HG03520 (cell line): ENCODE measurements at regions not wholly inside any gene's neighbourhood (a gene's known extent, or its start where the extent isn't known, plus 50 kb on each side); places are given as distances from the start of the nearest gene placed in this dataset.
"Not testable (repeated sequence)": the region's sequence is repeated elsewhere in the genome, so short reads cannot be mapped to it uniquely, and the experiment has no call there.

Source experiments
- ATAC-seq: cut with Tn5 transposase; IDR thresholded peaks from one replicate; pipeline ENCODE4 v1.9.1; 2021; ENCODE audit warnings: mild to moderate bottlenecking, moderate library complexity; ENCODE audit not compliant: unreplicated experiment

GRCh38 chr4:9505341-9505740 lies 61.1 kb downstream of the DEFB131A start:
- ATAC-seq, result not testable (repeated sequence)

DNA sequence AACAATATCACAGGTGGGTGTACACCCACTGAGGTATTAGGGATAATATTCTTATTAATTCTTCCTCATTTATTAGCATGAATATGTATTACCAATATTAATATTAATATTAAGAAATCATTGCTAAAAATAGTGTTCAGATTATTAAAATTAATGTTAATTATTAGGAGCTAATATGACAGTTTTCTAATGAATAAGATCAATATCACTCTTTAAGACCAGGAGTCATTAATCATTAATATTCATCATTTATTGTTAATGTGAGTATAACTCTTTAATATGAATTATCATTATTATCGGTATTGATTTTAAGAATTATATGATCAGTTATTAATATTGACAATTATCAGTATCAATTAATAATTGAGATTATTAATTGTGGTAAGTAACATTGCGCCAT lies 62.5 kb downstream of the DEFB131A start:
- ATAC-seq, result not testable (repeated sequence)

DNA sequence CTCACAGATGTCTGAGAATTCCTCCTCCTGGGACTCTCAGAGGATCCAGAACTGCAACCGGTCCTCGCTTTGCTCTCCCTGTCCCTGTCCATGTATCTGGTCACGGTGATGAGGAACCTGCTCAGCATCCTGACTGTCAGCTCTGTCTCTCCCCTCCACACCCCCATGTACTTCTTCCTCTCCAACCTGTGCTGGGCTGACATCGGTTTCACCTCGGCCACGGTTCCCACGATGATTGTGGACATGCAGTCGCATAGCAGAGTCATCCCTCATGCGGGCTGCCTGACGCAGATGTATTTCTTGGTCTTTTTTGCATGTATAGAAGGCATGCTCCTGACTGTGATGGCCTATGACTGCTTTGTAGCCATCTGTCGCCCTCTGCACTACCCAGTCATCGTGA lies 68.7 kb downstream of the DEFB131A start:
- ATAC-seq, result not testable (repeated sequence)

- not testable (repeated sequence) for ATAC-seq
Measured at GRCh38 chr4:9519631-9520030, 75.4 kb downstream of the DEFB131A start.

DNA sequence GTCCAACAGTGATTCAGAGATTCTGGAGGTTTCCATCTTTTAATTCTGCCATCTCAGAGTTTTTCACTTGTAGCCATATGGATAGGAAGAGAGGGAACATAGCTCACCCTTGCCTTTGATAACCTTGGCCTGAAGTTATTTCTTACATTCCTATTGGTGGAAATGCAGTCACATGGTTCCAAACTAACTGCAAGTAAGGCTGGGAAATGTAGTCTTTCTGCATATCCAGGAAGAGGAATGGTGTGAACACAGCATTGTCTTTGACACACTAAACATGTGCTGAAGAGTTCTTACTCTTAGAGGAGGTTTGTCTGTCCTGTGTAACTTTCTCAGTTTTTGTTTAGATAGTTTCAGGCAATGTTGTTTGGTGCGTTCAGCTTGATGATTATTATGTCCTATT lies 78.7 kb downstream of the DEFB131A start:
- ATAC-seq, result not testable (repeated sequence)

GRCh38 chr4:9524406-9524805 lies 80.2 kb downstream of the DEFB131A start:
- not testable (repeated sequence) for ATAC-seq

DNA sequence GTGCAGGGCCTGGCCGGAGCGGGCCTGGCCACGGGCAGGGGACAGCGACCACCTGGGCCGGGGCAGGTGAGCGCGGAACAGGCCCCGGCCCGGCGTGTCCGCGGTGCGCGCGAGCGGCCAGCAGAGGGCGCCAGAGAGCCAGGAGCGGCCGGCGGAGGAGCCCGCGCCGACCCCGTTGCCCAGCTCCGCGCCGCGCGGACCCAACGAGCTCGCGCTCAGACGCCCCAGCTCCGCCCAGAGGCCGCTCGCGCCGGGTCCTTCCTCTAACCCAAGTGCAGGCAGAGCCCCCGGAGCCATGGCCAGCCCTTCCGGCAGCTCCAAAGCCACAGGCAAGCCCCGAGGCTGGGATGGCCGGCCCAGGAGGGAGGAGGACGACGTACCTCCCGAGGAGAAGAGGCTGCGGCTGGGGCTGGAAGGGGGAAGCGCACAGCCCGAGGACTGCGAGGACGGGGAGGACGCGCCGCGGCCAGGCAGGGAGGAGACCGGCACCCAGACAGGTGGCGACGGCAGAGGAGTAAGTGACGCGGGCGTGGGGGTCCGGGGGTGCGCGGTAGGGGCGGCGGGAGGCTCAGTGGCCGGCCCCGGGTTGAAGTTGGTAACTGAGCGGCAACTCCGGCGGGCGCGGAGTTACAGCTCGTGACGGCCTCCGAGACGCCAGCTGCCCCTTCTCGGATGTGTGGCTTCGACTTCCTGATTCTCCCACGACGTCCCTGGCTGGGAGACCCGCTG lies 88.1 kb downstream of the DEFB131A start:
- not testable (repeated sequence) for ATAC-seq

DNA sequence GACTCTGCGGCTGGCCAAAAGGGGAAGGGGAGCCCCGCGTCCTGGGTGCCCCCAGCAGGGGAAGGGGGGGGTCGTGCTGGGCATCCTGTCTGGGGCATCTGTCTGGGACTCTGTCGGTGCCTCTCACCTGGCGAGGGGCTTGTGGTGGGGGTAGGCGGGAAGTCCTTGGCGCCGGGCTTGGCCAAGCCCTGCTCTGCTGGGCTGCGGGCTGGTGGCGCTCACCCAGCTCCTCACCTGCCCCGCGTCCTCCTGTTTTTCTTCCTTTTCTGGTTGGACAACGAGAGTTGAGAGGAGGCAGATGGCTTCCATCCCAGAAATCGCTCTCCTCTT lies 88.6 kb downstream of the DEFB131A start:
- not testable (repeated sequence) for ATAC-seq

DNA sequence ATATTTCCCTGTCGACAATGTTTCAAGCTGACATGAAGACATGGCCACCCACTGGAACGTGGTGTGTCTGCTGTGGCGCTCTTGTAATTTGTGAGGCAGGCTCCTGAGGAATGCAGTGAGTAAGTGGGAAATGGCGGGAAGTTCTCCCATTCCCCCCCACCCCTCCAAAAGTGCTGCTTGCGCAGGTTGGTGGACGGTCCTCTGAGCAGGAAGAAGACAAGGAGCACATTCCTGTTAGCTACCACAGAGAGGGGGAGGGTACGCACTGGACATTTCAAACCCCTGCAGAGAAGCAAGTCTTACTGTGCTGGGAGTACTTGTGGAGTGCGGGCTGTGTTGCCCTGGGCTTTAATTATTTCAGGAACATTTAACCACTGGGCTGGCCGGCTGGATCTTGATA lies 92.9 kb downstream of the DEFB131A start:
- ATAC-seq, result not testable (repeated sequence)

- ATAC-seq, result not testable (repeated sequence)
Measured at GRCh38 chr4:9539939-9540520, 95.8 kb downstream of the DEFB131A start.

DNA sequence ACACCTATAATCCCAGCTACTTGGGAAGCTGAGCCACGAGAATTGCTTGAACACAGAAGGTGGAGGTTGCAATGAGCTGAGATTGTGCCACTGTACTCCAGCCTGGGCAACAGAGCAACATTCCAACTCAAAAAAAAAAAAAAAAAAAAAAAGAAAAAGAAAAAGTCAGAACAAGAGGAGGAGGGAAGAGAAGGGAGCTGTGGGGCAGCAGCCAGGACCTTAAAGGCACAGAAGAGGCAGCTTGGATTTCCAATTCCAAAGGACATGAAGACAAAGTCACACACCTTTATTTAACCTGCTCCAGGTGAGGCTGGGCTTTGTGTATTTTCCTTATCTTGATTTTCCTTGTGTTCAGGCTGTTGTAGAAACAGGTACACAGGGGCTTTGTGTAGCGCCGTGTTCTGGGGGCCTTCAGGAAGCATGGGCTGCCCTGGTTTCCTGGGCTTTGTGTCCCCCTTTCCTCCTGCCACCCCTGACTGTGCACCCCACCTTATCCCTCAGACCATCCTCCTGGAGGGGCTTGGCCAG lies 97.2 kb downstream of the DEFB131A start:
- not testable (repeated sequence) for ATAC-seq

DNA sequence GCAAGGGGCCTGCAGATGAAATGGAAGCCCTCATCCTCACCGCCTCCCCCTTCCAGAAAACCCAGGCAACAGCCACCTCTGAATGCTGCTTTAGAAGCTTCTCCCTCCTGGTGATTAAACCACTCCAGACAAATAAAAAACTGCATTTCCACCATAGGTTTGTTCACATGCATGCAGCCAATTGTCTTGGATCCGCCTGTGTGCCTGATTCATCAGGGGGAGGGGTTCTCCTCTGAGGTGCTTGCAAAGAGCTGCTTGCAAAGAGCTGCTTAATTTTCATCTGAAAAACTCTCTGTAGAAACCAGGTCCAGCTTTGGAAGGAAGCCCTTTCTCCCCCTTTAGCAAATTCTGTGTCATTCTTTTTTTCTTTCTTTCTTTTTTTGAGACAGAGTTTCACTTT lies 100.6 kb downstream of the DEFB131A start:
- not testable (repeated sequence) for ATAC-seq

GRCh38 chr4:9547470-9547869 lies 103.3 kb downstream of the DEFB131A start:
- not testable (repeated sequence) for ATAC-seq

GRCh38 chr4:9556076-9556475 lies 111.9 kb downstream of the DEFB131A start:
- not testable (repeated sequence) for ATAC-seq

DNA sequence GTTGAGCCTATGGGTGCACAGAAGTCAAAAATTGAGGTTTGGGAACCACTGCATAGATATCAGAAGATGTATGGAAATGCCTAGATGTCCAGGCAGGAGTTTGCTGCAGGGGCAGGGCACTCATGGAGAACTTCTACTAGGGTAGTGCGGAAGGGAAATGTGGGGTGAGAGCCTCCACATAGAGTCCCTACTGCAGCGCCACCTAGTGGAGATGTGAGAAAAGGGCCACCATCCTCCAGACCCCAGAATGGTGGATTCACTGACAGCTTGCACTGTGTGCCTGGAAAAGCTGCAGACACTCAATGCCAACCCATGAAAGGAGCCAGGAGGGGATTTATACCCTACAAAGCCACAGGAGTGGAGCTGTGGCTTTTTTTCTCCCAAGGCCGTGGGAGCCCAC lies 133.7 kb downstream of the DEFB131A start:
- ATAC-seq, result not testable (repeated sequence)

GRCh38 chr4:9582880-9583279 lies 138.7 kb downstream of the DEFB131A start:
- not testable (repeated sequence) for ATAC-seq

GRCh38 chr4:9592010-9592409 lies 147.8 kb downstream of the DEFB131A start:
- no peak for ATAC-seq

GRCh38 chr4:9594948-9595347 lies 150.7 kb downstream of the DEFB131A start:
- ATAC-seq, result no peak

- ATAC-seq, result not testable (repeated sequence)
Measured at GRCh38 chr4:9595531-9595930, 151.3 kb downstream of the DEFB131A start.

GRCh38 chr4:9599266-9599665 lies 155.1 kb downstream of the DEFB131A start:
- ATAC-seq, result no peak

GRCh38 chr4:9600246-9600645 lies 156.0 kb downstream of the DEFB131A start:
- ATAC-seq, result no peak

GRCh38 chr4:9602389-9602914 lies 158.2 kb downstream of the DEFB131A start:
- ATAC-seq, result no peak
